Activated T-cell treated with anti-CD3 and anti-CD28 coated beads for 1 hour (primary cell): ENCODE measurements at regions not wholly inside any gene's neighbourhood (a gene's known extent, or its start where the extent isn't known, plus 50 kb on each side); places are given as distances from the start of the nearest gene placed in this dataset.
"Not testable (repeated sequence)": the region's sequence is repeated elsewhere in the genome, so short reads cannot be mapped to it uniquely, and the experiment has no call there.

Experiments
- DNase-seq: peaks from one replicate; pipeline ENCODE4 v3.0.0-alpha.2; 2020; ENCODE audit warnings: low read depth

- no peak for DNase-seq
Measured at GRCh38 chr16:79407005-79407404, 193.5 kb downstream of the MAF start.

GRCh38 chr16:79404571-79404970, 196.0 kb downstream of the MAF start:
- DNase-seq: no peak

- DNase-seq: no peak
Measured at GRCh38 chr16:79403534-79403933, 197.0 kb downstream of the MAF start.

- DNase-seq: no peak
Measured at GRCh38 chr16:79402920-79403319, 197.6 kb downstream of the MAF start.

GRCh38 chr16:79402356-79402755, 198.2 kb downstream of the MAF start:
- DNase-seq: no peak

GRCh38 chr16:79401782-79402181, 198.8 kb downstream of the MAF start:
- no peak for DNase-seq

- no peak for DNase-seq
Measured at GRCh38 chr16:79401157-79401556, 199.4 kb downstream of the MAF start.

- no peak for DNase-seq
Measured at GRCh38 chr16:79400462-79401149, 199.9 kb downstream of the MAF start.

GRCh38 chr16:79395591-79395990, 204.9 kb downstream of the MAF start:
- no peak for DNase-seq

GRCh38 chr16:79394206-79394605, 206.3 kb downstream of the MAF start:
- DNase-seq: no peak

- DNase-seq: no peak
Measured at GRCh38 chr16:79393564-79393963, 207.0 kb downstream of the MAF start.

GRCh38 chr16:79393127-79393526, 207.4 kb downstream of the MAF start:
- DNase-seq: no peak

- DNase-seq: no peak
Measured at GRCh38 chr16:79392081-79392480, 208.5 kb downstream of the MAF start.

GRCh38 chr16:79391395-79391794, 209.1 kb downstream of the MAF start:
- no peak for DNase-seq

GRCh38 chr16:79390481-79391051, 210.0 kb downstream of the MAF start:
- no peak for DNase-seq

- DNase-seq: no peak
Measured at GRCh38 chr16:79388396-79388795, 212.1 kb downstream of the MAF start.

GRCh38 chr16:79386299-79386698, 214.2 kb downstream of the MAF start:
- no peak for DNase-seq

GRCh38 chr16:79381603-79382042, 218.9 kb downstream of the MAF start:
- DNase-seq: no peak

GRCh38 chr16:79380995-79381602, 219.4 kb downstream of the MAF start:
- no peak for DNase-seq

GRCh38 chr16:79379095-79379494, 221.4 kb downstream of the MAF start:
- no peak for DNase-seq

GRCh38 chr16:79377082-79377481, 223.5 kb downstream of the MAF start:
- not testable (repeated sequence) for DNase-seq

GRCh38 chr16:79375351-79375750, 225.2 kb downstream of the MAF start:
- no peak for DNase-seq

- DNase-seq: no peak
Measured at GRCh38 chr16:79372503-79373184, 227.9 kb downstream of the MAF start.
